Adrenal gland (tissue), 5 donors: ENCODE measurements at regions not wholly inside any gene's neighbourhood (a gene's known extent, or its start where the extent isn't known, plus 50 kb on each side); places are given as distances from the start of the nearest gene placed in this dataset.

Source experiments
- POLR2A ChIP-seq, 2 donors: fragments of 450-650 bp; IDR thresholded peaks; one replicate each; pipeline ENCODE4 v1.6.1; 2017; ENCODE audit warnings: antibody characterized with exemption in 2 of 2, mild to moderate bottlenecking in 2 of 2, moderate library complexity in 1 of 2
- TF ChIP-seq, protein P1 (sequence below), 6 experiments: fragments of 450-650 bp in 4 of 6; fragments of 200-600 bp in 2 of 6; sonication (generic) in 1 of 6; IDR thresholded peaks; 1 replicate in 5 of 6; 2 replicates in 1 of 6; pipeline versions ENCODE4 v1.5.1 to v1.8.0; 2016 to 2021; ENCODE audit warnings: antibody characterized with exemption in 6 of 6, mild to moderate bottlenecking in 2 of 6, moderate library complexity in 1 of 6
- donor health status: DM: no; HTN: no; CAD: no.

- TF ChIP-seq, protein P1, sequence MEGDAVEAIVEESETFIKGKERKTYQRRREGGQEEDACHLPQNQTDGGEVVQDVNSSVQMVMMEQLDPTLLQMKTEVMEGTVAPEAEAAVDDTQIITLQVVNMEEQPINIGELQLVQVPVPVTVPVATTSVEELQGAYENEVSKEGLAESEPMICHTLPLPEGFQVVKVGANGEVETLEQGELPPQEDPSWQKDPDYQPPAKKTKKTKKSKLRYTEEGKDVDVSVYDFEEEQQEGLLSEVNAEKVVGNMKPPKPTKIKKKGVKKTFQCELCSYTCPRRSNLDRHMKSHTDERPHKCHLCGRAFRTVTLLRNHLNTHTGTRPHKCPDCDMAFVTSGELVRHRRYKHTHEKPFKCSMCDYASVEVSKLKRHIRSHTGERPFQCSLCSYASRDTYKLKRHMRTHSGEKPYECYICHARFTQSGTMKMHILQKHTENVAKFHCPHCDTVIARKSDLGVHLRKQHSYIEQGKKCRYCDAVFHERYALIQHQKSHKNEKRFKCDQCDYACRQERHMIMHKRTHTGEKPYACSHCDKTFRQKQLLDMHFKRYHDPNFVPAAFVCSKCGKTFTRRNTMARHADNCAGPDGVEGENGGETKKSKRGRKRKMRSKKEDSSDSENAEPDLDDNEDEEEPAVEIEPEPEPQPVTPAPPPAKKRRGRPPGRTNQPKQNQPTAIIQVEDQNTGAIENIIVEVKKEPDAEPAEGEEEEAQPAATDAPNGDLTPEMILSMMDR (IDR thresholded peaks at IDR 0.05) = no peak
- TF ChIP-seq POLR2A (IDR thresholded peaks at IDR 0.05) = no peak
Observed at GRCh38 chr10:55283031-55283430, 482.0 kb upstream of the PCDH15 start.
